DMS53 (cell line): ENCODE measurements at regions not wholly inside any gene's neighbourhood (a gene's known extent, or its start where the extent isn't known, plus 50 kb on each side); places are given as distances from the start of the nearest gene placed in this dataset.

Experiments used
- DNase-seq: peaks from one replicate; lab custom pipeline; 2025; lab: John Stamatoyannopoulos, UW

DNA sequence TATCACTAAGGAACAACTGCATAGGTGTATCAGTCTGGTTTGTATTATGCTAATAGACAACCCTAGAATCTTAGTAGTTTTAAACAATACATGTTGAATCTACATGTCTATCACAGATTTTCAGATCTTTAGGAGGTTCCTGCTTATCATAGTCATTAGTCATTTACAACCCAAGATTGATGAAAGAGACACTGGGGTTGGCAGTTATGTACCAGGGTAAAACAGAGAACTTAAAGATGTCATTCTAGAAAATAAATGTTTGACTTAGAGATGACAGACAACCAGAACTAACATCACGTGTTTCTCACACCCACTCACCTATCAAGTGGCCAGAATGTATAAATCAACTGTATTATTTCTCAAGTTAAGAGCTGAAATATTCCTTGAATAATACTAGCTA, 181.9 kb downstream of the PABPC4L start:
- DNase-seq: no peak

DNA sequence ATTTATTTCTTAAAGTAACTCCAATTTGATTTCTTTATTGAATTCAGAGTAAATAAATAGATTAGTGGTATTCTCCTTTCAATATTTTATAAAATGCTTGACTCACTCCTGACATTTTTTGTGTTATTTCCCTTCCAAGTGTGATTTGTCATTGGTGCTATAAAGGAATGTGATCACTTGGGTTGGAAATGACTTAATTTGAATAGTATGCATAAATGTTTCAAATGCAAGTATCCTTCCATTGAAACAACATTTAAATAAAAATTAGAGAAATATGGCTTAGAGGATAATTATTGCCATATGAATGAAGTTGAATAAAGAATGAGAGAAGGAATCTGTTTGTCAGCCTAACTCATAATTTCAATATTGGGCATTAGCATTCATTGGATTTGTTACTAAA, 182.7 kb downstream of the PABPC4L start:
- no peak for DNase-seq

DNA sequence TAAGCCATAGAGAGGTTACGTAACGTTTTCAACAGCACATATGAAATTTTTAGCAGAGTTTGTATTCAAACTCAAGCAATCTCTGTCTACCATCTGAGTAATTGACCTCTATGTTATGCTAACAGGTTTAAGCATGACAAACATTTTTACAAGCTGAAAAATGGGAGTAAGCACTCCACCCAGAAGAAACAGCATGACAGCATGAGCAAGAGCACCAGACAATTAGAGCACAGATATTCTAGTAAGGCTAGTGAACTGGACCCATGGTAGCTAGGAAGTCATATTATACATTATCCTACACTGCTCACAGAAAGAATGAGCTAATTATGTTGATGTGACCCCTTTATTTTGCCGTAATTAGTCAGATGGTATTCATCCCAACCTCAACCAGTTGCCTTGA, 200.5 kb downstream of the PABPC4L start:
- no peak for DNase-seq

DNA sequence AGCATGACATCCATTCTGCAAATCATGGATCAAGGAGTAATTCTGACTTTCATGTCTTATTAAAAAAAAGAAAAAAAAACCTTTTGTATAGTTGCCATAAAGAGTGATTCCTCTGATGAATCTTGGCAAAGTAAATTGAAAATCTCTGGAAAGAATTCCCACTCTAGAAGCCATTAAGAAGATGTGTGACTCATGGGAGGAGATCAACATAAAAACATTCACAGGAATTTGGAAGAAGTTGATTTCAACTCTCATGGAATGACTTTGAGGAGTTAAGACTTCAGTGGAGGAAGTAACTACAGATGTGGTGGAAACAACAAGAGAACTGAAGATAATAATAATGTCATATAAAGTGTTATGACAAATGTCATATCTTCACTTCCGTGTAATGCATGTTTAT, 204.2 kb downstream of the PABPC4L start:
- no peak for DNase-seq

DNA sequence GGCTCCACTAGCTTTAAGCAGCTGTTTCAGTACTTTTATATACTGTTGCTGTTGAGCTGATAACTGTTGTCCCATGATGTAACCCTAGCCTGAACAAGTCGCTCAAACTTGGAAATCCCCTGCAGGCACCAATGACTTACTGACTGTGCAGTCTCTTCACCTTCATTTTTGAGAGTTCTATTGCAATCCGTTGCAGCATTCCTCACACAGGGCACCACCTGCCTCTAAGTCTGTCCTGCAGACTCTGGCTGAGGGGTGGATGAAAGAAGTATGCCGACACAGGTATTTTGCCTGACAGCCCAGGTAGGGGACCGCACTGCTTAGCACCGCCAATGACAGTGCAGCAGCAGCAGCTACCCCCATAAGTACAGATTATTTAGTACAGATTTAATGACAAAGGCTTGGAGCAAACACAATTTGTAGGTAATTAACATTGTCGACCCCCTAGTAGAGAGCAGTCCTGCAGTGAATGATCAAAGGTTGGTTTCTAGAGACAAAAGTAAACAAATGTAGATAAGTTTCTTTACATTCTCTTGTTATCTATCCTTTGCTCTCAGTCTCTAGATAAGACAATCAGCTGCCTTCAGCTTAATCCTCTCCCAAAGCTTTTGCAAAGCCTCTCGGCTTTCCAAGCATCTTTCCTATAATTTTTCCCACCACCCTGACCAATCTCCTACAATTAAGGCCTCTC, 205.0 kb downstream of the PABPC4L start:
- DNase-seq: no peak

DNA sequence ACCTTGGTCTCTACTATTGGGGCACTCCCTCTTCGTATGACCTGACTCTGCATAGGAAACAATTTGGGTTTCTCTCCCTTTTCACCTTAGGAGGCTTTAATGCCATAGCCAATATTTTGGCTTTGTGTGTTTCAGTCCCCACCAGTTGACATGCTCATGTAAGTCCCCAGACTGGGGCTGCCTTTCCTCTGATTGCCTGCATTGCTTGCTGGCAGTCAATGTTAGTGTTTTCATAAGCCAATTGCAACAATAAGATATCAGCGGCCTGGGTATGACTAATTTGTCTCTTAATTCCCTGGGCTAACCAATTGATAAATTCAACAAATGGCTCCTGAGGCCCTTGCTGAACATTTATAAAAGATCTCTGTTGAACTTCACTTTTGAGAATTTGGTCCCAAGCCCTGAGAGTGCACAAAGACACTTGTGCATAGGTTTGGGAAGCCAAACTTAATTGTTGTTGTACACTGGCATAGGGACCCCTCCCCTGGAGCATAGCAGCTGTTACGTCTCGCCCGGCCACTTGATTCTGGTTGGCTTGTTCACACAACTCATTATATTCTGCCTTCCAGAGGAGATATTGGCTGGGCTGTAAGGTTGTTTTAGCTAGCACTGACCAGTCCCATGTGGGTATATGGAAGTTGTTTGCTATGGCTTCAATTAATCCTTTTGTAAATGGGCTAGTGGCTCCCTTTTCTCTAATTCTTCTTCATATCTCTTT, 206.2 kb downstream of the PABPC4L start:
- DNase-seq: no peak

DNA sequence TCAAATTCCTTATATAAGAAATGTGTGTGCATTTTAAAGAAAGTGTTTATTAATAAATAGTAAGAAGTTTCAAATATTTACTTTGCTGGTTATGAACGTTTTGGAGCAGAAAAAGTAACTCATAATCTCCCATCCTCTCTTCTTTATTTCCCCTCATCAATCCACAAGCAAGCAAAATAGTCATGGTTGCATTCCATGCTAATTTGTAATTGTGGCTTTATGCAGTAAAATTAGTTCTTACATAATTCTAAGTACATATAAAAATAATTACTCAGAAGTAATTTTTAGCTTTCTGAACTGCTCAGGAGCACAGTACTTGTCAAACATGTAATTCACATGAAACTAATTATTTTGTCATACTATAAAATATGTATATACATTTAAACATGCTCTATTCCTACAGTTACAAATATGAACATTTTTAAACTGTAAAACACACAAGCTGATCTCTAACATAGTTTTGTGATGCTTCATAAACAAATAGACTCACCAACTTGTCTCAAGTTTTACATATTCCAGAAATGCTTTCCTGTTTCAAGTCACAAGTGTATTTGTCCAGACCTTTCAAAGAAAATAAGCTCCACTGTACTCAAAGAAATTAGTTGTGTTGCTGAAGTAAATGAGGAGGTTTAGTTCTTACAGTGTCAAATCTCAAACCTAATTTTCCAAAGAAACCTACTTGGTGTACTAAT, 218.9 kb downstream of the PABPC4L start:
- no peak for DNase-seq

DNA sequence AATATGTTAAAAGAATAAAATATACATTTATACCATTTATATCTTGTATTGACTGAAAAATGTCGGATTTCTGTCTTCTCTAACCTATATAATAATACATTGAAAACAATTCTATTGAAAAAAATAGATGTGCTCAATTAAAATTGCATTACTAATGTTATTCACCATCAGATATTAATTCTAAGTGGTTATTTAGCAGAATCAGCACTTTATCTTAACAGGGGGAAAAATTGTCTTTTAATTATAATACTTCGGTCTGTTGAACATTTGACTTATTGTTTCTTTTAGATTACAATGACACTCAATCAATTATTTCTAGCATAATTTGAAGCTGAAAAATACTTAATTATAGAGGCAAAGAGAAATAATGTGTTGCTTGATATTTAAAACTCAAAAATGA, 220.3 kb downstream of the PABPC4L start:
- DNase-seq: no peak

DNA sequence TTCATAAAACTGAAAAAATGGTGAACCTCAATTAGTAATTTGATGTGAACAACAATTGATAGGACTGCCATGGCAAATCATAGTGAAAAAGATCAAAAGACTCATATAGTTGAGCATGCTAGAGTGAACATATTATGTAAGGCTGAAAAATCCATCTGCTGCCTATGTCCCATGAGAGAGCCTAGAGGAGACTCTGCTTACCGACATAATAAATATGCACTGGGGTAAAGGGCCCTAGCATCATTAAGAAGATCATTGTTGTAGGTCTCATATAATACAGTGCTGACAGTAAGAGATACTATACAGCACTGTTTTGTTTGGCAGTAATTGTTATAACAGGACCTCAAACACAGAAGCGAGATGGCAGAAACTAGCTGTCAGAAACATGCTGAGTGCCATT, 229.0 kb downstream of the PABPC4L start:
- DNase-seq: no peak

DNA sequence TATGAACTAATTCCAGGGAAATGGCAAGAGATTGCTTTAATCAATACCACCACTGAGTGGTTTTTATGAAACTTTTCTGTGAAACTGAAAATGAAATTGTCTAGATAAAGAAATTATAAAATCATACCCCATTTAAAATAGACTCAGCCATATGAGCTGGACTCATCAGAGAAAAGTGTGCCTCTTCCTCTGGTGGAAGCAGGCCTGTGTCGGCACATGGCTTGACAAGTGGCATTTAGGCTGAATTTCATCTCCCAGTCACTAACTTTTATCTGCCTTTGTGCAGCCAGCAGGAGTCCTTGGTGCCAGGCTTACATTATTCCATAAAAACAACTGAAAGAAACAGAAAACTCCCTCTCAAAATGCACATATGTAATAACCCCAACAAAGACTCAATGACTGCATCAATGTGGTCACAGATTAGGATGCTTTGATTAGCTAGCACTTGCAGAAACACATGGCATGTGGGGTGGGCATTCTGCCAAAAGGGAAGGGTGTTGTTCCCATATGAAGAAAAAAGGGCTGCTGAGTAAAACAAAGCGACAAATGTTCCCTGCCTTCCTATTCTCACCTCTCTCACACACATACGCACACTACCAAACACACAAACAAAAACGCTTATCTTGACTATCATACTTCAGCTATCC, 232.3 kb downstream of the PABPC4L start:
- peak; percentile 1 for DNase-seq

DNA sequence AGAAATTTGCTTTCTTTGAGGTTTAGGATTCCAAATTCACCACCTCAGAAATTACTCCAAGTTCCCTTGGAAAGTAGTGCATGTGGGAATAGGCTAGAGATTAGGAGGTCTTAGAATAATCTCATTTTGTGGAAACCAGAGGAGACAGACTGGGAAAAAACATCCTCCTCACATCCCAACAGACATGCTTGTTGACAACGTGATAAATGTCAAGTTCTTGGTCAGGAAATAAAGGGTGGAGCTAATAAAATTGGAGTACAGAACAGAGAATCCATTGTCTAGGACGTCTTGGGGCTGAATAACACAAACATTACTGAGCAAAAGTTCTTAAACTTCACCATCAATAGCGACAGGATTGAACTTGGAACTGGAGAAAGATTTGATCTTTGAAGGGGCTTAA, 233.4 kb downstream of the PABPC4L start:
- no peak for DNase-seq

DNA sequence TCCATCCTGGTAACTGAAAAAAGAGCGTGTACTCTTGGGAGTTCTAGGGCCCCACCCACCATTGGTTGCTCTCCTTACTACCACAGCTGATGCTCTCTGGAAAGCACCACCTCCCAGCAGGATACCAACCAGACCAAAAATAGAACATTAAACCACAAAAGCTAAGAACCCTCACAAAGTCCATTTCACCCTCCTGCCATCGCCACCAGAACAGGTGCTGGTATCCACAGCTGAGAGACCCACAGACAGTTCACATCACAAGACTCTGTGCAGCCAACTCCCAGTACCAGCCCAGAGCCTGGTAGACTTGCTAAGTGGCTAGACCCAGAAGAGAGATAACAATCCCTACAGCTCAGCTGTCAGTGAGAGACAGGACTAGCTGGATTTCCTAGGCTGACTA, 240.6 kb downstream of the PABPC4L start:
- DNase-seq: no peak

DNA sequence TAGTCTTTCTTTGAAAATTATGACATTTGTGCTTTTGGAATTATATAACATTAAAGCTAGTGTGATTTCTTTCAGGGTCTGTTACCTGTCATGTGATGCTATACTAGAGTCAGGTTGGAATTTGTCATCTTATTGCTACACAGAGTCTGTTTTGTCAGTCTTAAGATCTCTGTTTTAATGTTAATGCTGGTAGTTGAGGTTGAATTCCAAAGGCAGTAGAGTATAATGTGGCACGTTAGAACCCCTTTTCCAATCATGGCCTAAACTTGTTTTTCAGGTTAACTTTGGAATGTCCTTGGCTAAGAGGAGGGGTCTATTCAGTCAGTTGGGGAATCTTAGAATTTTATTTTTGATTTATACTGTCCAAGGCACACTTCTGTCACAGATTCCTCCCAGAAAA, 258.5 kb downstream of the PABPC4L start:
- no peak for DNase-seq

DNA sequence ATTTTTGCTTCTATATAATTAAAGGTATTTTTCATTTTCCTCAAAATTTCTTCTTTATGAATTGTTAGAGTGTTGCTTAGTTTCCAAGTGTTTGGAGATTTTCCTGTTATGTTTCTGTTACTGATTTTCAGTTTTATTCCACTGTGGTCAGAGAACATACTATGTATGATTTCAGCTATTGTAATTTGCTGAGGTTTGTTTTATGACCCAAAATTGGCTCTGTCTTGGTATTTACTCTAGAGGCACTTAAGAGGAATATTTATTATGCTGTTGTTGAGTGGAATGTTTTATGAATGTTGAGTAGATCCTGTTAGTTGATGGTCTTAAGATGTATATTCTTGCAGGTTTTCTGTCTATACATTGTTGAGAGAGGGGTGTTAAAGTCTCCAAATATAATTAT, 263.5 kb downstream of the PABPC4L start:
- DNase-seq: no peak

DNA sequence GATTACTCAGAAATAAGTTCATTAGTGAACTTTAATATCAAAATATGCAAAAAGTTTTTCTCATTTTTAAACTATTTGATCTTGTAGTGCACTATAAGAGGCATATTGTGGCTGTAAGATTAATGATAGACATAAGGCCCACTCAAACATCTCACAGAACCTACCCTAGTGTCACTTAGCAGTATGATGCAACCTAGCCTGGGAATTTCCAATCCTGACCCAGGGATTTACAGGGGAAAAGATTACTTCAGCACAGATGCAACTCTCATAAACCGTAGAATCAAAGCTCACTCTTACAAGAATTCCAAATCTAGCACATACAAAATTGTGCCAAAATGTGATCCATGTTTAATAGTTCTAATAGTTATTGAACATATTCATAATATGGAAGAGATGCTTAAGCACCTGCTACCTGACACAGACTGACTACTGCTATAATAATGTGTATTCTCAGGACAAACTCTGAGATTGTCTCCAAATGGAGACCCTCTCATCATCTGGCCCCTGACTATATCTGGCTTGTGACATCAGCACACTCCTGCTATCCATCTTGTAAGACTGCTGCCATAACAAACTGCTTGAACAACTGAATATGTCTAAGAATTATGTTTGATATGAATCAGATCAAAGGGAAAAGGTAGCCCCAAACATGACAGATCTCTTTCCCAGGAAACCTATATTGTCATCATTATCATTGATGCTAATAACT, 271.9 kb downstream of the PABPC4L start:
- DNase-seq: peak; percentile 3

DNA sequence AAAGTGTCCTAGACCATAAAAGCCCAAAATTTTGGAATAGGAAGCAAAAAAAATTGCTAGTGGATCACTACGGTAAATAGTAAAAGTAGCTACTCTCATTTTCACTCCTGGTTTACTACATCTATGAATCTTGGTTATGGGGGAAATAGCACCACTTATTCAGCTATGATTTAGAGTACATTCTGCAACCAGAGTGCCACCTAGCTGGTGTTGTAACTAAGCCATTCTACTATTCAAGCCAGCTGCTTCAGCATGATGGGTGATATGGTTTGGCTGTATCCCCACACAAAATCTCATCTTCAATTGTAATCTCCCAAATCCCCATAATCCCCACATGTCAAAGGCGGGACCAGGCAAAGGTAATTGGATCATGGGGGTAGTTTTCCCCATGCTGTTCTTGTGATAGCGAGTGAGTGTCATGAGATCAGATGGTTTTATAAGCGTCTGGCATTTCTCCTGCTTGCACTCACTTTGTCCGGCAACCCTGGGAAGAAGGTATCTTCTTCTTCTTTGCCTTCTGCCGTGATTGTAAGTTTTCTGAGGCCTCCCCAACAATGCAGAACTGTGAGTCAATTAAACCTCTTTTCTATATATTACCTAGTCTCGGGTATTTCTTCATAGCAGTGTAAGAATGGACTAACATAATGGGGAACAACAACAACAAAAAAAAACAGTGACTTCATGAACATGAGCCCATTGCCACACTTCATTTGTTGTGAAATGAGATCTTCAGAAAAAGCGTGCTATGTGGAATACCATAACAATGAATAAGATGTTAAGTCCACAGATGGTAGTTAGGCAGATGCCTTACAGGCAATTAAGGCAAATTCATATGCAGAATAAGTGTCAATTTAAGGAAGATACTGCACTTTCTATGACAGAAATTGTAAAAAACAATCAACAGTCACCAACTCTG, 280.1 kb downstream of the PABPC4L start:
- peak; percentile 25 for DNase-seq

DNA sequence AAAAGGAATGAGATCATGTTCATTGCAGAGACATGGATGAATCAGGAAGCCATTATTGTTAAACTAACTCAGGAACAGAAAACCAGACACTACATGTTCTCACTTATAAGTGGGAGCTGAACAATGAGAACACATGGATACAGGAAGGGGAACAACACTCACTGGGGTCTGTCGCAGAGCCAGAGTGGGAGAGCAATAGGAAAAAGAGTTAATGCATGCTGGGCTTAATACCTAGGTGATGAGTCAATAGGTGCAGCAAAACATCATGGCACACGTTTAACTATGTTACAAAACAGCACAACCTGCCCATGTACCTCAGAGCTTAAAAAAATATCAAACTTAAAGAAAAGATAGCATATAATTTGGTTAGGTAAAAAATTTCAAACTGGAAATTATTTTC, 281.4 kb downstream of the PABPC4L start:
- DNase-seq: no peak

DNA sequence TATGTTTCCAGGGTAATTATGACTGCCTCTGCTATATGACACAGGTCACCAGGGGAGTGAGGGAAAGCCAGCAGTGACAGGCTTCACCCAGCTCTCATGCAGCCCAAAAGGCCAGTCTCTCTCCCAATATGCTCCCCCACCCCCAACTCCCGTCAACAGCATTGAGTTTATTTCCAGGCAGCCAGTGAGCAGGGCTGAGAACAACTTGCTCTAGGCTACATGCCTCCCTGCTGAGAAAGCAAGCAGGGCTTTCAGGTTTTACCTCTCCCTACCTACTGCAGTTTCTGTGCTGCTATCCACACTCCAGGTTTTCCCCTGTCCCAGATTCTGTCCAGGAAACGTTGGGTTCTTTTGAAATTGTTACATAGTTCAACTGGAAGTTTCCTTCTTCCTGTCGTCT, 291.4 kb downstream of the PABPC4L start:
- no peak for DNase-seq

DNA sequence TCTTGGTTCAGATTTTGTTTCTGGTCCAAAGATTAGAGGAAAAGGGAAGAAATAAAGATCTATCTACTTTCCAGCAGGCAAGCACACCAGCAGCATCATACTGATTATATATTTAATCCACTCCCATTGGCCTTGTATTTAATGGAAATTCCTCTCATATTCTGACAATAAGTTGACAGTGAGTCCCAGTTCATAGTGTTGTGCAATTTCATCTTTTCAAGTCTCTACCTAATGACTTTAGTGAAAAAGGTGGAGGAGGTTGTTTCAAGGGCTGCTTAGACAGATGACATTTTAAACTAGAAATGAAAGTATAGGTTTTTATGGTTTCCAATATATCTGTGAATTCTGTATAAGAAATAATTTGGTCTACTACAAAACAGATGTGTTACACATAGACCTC, 298.6 kb downstream of the PABPC4L start:
- no peak for DNase-seq

DNA sequence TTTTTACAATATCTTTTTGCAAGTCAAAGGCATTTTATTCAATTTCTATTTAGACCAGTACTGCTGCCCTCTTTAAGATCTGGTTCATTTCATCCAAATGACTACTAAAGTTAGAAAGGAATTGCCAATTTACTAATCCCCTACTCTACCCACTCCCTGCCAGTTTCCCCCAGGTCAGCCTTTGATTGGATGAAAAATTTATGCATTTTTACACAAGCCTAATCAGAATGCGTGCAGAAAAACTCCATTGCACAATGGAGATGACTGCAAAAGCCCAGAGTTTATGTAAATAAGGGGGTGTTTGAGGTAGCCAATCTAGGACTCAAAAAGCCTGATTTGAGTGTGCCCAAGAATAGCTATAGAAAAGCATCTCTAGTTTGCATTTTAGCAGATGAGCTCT, 310.6 kb downstream of the PABPC4L start:
- DNase-seq: no peak

DNA sequence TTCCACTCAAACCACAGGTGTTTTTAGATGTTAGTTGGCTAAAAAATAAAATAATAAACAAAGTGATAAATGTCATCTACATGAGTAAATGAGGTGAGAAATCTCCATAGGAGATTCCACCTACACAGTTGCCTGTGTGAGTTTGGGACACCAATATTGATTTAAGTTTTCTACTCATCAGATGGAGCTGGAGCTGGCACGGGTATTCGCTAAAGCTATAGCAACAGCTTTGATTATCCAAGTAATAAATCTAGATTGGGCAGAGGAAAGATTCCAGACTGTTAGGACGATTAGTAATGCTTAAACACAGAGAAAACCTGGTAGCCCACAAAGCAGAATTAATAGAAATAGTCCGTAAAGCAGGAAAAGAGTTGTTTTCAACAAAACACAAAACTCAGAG, 313.9 kb downstream of the PABPC4L start:
- no peak for DNase-seq
